Lower leg skin (tissue), 3 donors: ENCODE measurements at regions not wholly inside any gene's neighbourhood (a gene's known extent, or its start where the extent isn't known, plus 50 kb on each side); places are given as distances from the start of the nearest gene placed in this dataset.

Experiments used
- POLR2A ChIP-seq, 2 donors: fragments of 450-650 bp; IDR thresholded peaks; one replicate each; pipeline ENCODE4 v1.6.1; 2016 to 2017; ENCODE audit warnings: antibody characterized with exemption in 2 of 2, mild to moderate bottlenecking in 1 of 2, moderate library complexity in 1 of 2
- TF ChIP-seq, protein P1 (sequence below), 3 donors: fragments of 450-650 bp; IDR thresholded peaks; one replicate each; pipeline ENCODE4 v1.5.1; 2016; ENCODE audit warnings: antibody characterized with exemption in 3 of 3, mild to moderate bottlenecking in 3 of 3, moderate library complexity in 2 of 3

DNA sequence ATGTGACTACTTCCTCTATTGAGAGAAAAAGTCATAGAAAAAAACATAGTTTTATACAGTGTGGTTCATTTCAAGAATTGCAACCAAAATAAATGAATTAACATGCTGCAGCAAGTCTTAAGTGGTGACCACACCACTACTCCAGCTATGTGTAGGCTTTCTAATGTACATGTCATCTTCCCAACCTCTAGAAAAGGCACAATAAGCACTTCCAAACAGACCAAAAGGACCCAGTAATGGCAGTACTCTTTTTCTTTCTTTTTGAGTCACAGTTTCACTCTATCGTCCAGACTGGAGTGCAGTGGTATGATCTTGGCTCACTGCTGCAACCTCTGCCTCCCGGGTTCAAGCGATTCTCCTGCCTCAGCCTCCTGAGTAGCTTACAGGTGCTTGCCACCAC is 219.3 kb upstream of the KBTBD8 start:
- TF ChIP-seq, protein P1, sequence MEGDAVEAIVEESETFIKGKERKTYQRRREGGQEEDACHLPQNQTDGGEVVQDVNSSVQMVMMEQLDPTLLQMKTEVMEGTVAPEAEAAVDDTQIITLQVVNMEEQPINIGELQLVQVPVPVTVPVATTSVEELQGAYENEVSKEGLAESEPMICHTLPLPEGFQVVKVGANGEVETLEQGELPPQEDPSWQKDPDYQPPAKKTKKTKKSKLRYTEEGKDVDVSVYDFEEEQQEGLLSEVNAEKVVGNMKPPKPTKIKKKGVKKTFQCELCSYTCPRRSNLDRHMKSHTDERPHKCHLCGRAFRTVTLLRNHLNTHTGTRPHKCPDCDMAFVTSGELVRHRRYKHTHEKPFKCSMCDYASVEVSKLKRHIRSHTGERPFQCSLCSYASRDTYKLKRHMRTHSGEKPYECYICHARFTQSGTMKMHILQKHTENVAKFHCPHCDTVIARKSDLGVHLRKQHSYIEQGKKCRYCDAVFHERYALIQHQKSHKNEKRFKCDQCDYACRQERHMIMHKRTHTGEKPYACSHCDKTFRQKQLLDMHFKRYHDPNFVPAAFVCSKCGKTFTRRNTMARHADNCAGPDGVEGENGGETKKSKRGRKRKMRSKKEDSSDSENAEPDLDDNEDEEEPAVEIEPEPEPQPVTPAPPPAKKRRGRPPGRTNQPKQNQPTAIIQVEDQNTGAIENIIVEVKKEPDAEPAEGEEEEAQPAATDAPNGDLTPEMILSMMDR (IDR thresholded peaks at IDR 0.05), result no peak
- TF ChIP-seq POLR2A (IDR thresholded peaks at IDR 0.05), result no peak
